HCT116 (cell line): ENCODE measurements at regions not wholly inside any gene's neighbourhood (a gene's known extent, or its start where the extent isn't known, plus 50 kb on each side); places are given as distances from the start of the nearest gene placed in this dataset.
"Not testable (repeated sequence)": the region's sequence is repeated elsewhere in the genome, so short reads cannot be mapped to it uniquely, and the experiment has no call there.

ENCODE experiments used
- CTCF ChIP-seq, 3 experiments: fragments of 200-600 bp in 1 of 3; sonication (generic) in 1 of 3; IDR thresholded peaks in 2 of 3; conservative IDR thresholded peaks in 1 of 3; 2 replicates each; pipeline ENCODE4 v1.5.1; 2012 to 2017; ENCODE audit warnings: low read depth in 2 of 3, low read length in 2 of 3, antibody characterized with exemption in 1 of 3, borderline replicate concordance in 1 of 3, control low read depth in 1 of 3, mild to moderate bottlenecking in 1 of 3, mixed read lengths in 1 of 3, mixed run types in 1 of 3, moderate library complexity in 1 of 3; ENCODE audit not compliant: insufficient read depth in 1 of 3
- EGR1 ChIP-seq: IDR thresholded peaks from 2 replicates; pipeline ENCODE4 v1.6.1; 2012; ENCODE audit warnings: low read depth
- EZH2phosphoT487 ChIP-seq: fragments of 200-600 bp; IDR thresholded peaks from 2 replicates; pipeline ENCODE4 v1.6.1; 2018; ENCODE audit warnings: antibody characterized with exemption, borderline replicate concordance
- JUND ChIP-seq: IDR thresholded peaks from 2 replicates; pipeline ENCODE4 v1.6.1; 2012
- POLR2A ChIP-seq: IDR thresholded peaks from 2 replicates; pipeline ENCODE4 v1.7.0; 2011; ENCODE audit warnings: borderline replicate concordance; ENCODE audit not compliant: insufficient read depth, insufficient read length; ENCODE audit errors: extremely low read depth
- YY1 ChIP-seq: IDR thresholded peaks from 2 replicates; pipeline ENCODE4 v1.6.1; 2011; ENCODE audit warnings: low read length, low read depth, moderate library complexity, mild to moderate bottlenecking; ENCODE audit not compliant: insufficient replicate concordance; ENCODE audit errors: extremely low read depth

GRCh38 chr10:20652424-20652823 is 244.7 kb downstream of the NEBL start:
- TF ChIP-seq CTCF (IDR thresholded peaks at IDR 0.05 in 2 of 3, conservative IDR thresholded peaks at IDR 0.05 in 1 of 3; ENCODE audit: borderline replicate concordance in 1 of 3, insufficient read depth in 1 of 3, low read depth in 2 of 3, low read length in 2 of 3); POLR2A; EGR1; EZH2phosphoT487; YY1; JUND: not testable (repeated sequence)
